HG02588 (cell line): ENCODE measurements at regions not wholly inside any gene's neighbourhood (a gene's known extent, or its start where the extent isn't known, plus 50 kb on each side); places are given as distances from the start of the nearest gene placed in this dataset.
"Not testable (repeated sequence)": the region's sequence is repeated elsewhere in the genome, so short reads cannot be mapped to it uniquely, and the experiment has no call there.

Experiments
- ATAC-seq: cut with Tn5 transposase; IDR thresholded peaks from one replicate; pipeline ENCODE4 v1.9.1; 2021; ENCODE audit warnings: mild to moderate bottlenecking, moderate library complexity; ENCODE audit not compliant: unreplicated experiment

DNA sequence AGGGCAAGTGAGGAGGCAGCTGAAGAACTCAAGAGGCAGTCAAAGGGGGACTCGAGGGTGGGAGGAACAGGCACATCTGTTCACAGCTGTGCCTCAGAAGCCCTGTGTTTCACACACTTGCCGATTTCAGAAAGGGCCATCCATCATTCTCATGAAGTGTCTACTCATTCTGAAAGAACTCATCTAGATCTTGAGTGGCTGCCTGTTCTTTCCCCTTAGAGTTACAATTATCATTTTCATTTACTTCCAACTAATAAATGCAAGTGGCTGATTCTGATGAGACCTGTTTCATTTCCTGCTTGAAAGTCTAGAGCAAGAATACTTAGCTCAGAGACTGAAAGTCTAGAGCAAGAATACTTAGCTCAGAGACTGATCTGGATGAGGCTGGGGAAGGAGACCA lies 1145.1 kb downstream of the UQCRFS1 start:
- ATAC-seq, result no peak

DNA sequence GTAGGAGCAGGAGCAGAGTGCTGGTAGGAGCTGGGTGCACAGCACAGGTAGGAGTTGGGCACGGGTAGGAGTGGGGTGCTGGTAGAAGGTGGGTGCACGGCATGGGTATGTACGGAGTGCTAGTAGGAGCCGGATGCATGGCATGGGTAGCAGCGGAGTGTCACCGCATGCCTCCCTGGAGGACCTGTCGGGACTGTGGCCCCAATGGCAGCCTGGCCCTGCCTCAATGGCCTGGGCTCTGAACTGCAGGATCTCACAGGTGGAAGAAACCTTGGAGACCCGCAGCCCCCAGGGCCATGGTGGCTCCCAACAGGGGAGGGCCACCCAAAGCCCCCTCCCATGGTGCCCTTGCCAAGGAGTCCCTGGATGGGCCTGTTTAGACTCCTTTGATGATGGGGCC lies 1146.0 kb downstream of the UQCRFS1 start:
- ATAC-seq, result no peak

DNA sequence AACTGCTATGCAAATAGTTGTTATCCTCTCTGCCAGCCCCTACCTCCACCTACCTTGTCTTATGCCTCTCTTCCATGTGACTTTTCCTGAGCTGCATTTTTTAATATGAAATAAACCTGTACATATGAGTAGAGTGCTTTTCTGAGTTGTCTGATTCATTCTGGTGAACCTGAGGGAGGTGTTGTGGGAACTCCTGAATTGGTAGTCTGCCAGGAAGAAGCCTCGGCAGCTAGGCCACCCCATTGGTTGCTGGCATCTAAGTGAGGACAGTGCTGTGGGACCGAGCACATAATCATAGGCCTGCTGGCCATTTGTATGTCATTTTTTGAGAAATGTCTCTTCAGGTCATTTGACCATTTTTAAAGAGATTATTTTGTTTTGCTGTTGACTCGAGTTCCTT lies 1146.8 kb downstream of the UQCRFS1 start:
- no peak for ATAC-seq

DNA sequence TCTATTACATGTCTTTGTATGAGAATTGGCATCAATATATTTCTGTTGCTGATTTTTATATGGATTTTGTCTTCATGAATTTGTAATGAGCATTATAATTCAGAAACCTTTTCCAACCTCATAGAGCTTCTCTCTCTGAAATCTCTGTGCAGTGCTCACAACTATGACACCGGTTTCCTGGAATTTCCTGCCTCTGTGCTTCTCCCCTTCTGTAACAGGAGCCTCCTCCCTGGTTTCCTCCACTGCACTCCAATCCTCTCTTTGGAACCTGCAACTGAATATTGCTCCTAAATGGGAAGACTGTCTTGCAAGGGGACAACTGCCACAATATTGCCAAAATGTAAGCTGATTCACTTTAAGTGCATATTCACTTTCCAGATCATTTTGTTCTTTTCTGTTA lies 1147.9 kb downstream of the UQCRFS1 start:
- ATAC-seq, result no peak

DNA sequence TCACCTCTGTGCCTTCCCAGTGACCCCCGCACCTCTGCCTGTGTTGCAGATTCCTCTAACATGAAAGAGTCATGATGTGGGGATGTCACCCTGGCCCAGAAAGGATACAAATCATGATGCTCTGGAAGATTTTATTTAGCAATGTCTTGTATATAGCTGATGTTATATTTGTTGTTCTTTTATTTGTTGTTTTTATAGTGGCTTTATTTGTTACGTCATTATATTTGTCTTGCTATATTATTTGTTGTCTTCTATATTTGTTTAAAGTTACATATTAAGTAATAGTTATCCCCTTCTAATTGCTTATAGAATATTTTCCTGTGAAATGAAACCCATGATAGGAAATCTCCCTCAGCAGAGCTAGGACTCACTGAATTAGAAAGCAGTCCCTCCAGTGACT lies 1149.2 kb downstream of the UQCRFS1 start:
- no peak for ATAC-seq

DNA sequence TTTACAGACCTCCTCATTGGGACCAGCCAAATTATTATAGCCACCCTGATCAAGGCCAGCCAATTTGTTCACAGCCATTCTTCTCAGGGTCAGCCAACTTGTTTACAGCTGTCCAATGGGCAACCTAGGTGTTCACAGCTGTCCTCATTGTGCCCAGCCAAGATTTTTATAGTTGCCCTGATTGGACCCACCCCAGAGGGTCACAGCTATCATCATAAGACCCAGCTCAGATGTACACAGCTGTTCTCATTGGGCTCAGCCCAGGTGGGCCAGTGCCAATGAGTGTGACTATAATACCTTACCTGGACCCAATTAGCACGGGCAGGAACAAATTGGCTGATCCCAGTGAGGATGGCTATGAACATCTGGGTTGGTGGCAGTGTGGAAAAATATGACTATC lies 1151.8 kb downstream of the UQCRFS1 start:
- ATAC-seq, result no peak

DNA sequence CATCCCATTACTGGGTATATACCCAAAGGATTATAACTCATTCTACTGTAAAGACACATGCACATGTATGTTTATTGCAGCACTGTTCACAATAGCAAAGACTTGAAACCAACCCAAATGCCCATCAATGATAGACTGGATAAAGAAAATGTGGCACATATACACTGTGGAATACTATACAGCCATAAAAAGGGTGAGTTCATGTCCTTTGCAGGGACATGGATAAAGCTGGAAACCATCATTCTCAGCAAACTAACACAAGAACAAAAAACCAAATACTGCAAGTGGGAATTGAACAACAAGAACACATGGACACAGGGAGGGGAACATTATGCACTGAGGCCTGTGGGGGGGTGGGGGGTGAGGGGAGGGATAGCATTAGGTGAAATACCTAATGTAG lies 1155.9 kb downstream of the UQCRFS1 start:
- ATAC-seq, result not testable (repeated sequence)

DNA sequence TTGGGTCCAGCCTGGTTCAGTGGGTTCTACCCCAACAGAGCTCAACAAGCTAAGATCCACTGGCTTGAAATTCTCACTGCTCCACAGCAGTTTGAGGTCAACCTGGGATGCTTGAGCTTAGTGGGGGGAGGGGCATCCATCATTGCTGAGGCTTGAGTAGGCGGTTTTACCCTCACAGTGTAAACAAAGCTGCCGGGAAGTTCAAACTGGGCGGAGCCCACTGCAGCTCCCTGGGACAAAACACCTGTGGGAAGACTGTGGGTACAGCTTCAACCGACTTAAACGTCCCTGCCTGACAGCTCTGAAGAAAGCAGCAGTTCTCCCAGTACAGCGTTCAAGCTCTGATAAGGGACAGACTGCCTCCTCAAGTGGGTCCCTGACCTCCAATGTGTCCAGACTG lies 1161.9 kb downstream of the UQCRFS1 start:
- no peak for ATAC-seq

DNA sequence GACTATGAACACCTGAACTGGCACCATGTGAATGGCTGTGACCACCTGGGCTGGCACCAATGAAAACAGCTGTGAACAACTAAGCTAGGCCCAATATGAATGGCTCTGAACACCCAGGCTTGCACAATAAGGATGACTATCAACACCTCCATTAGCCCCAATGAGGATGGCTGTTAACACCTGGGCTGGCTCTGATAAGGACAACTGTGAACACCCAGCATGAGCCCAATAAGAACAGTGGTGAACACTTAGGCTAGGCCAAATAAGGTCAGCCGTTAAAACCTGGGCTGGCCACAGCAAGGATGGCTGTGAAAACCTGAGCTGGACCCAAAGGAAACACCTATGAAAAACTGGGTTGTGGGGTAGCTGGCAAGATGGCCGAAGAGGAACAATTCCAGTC lies 1163.1 kb downstream of the UQCRFS1 start:
- ATAC-seq, result no peak

DNA sequence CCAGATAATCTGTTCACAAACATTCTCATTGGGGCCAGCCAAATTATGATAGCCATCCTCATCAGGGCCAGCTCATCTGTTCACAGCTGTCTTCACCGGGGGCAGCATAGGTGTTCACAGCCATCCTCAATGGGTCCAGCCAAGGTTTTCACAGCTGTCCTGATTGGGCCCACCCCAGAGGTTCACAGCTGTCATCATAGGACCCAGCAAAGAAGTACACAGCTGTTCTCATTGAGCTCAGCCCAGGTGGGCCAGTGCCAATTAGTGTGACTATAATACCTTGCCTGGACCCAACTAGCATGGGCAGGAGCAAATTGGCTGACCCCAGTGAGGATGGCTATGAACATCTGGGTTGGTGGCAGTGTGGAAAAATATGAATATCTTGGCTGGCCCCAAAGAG lies 1166.0 kb downstream of the UQCRFS1 start:
- ATAC-seq, result no peak

DNA sequence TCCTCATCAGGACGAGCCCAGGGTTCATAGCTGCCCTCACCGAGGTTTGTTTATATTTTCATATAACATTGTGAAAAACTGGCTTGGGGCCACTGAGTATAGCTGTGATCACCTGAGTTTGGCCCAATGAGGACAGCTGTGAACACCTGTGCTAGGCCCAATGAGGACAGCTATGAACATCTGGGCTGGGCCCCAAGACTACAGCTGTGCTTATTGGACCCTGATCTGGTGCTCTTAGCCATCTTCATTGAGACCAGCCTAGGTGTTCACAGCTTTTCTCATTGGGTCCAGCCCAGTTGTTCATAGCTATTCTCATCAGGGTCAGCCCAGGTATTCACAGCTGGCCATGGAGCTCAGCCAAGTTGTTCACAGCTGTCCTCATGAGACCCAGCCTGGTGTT lies 1167.3 kb downstream of the UQCRFS1 start:
- ATAC-seq, result no peak

DNA sequence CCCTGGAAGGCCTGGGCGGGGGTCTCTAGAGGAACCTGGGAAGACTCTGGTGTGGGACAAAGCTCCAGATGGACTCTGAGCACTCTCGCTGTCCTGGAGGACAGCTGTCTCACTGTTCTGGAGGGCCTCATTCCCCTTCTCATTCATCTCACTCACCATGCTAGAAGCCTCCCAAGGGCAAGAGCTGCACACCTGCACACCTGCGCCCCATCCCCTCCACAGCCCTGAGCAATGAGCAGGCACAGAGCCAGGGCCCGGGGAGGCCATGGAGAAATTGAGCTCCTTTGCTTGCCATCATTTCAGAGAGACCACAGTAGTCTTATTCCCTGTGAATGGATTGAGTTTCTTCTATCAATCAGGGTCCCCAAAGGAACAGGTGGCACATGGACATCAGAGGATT lies 1168.5 kb downstream of the UQCRFS1 start:
- ATAC-seq, result no peak

DNA sequence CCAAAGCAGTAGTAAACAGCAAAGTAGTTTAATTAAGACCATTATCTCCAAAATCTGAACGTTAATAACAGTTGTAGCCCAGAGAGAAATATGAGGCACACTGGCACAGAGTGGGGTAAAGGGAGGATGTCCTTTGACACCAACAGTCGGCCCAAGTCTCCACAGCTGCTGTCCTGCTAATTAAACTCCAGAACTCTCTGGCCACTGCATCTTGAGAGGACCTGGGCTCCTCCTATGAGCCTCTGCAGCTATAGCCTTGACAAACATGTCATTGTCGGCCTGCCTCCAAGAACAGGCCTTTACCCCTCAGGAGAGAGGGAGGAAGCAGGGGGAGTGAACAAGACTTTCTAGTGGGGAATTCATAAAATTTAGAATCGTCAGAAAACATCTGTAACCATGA lies 1170.4 kb downstream of the UQCRFS1 start:
- no peak for ATAC-seq

DNA sequence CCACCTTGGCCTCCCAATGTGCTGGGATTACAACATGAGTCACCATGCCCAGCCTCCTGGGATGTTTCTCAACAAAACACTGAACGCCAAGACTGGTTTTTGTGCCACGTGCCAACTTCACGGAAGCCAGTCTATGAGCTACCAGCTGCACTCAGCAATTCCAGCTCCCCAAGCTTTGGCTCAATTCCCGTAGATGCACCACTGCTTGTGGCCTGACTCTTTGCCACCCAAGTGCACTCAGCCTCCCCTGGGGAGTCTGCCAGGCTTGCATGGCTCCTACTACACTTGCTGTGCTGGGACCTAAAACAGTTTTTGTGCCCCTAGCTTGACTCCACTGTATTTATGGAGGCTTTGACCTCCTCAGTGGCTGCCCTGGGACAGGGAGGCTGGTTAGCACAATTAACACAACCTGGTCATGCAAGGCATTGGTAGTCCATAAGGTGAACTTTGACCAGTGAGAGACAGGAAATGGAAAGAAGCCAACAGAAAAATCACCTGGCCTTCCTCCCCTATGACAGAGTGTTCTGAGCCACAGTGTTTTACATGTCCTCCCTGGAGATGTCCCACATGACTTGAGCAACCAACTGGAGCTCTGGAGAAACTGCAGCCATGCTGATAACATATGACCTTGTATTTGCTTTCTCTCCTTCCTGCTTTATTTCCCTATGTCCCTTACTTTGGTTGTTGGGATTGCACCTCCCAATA lies 1173.1 kb downstream of the UQCRFS1 start:
- no peak for ATAC-seq

DNA sequence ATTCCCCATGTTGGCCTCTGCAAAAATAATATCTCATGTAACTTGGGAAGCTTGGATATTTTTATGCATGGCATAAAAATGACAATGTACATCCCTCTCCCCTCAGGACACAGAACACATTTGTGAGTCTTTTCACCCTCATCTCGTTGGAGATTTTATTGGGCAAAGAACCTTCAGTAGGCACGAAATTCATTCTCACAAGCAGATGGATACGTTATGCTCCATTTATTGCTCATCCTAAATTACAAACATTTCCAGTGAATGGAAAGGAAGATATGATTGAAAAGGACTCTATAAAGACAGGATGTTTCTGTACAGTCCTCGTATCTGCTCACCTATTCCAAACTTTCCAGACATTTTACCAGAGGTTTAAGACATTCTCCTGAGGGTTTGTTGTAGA lies 1175.8 kb downstream of the UQCRFS1 start:
- ATAC-seq, result no peak

DNA sequence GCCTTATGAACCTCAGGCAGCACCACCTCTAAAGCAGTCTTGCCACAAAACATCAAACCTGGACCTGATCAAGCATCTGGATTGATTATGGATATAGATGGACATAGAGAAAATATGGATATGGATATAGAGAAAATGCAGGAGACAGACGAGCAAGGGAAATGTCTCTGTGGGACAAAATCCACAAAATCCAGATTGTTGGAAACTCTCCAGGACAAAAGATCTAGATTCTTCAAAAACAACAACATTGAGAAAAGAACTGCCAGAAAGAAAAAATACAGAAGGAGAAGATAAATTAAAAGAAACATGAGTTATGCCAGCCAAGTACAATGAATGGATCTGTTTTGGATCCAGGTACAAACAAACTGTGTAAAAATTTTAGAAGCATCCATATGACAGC lies 1176.5 kb downstream of the UQCRFS1 start:
- ATAC-seq, result no peak

DNA sequence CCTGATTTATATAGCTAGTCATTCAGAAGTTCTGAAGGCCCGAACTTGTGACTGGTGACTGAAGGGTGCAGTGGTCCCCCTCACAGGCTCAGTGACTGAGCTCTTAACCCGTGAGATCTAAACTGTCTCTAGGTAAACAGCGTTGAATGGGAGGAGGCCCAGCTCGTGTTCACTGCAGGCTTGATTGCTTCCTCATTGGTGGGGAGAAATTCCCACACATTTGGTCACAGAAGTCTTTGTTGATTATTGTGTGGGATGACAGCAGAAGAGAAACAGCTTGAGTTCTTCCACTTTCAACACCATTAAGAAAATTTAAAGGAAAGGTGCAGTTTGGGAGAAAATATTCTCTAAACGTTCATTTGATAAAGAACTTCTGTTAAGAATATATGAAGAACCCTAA lies 1178.0 kb downstream of the UQCRFS1 start:
- ATAC-seq, result no peak

DNA sequence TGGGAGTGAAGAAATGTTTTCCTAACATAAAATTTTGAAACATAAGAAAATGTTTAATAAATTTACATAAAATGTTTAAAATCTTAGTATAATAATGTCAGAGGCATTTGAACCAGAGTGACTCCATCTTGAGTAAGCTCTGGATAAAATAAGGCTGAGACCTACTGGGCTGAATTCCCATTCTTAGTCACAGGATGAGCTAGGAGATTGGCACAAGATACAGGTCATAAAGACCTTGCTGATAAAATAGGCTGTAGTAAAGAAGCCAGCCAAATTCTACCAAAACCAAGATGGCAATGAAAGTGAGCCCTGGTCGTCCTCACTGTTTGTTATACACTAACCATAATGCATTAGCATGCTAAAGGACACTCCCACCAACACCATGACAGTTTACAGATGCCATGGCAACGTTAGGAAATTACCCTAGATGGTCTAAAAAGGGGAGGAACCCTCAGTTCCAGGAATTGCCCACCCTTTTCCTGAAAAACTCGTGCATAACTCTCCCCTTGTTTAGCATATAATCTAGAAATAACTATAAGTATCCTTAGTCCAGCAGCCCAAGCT lies 1184.0 kb downstream of the UQCRFS1 start:
- ATAC-seq, result no peak

DNA sequence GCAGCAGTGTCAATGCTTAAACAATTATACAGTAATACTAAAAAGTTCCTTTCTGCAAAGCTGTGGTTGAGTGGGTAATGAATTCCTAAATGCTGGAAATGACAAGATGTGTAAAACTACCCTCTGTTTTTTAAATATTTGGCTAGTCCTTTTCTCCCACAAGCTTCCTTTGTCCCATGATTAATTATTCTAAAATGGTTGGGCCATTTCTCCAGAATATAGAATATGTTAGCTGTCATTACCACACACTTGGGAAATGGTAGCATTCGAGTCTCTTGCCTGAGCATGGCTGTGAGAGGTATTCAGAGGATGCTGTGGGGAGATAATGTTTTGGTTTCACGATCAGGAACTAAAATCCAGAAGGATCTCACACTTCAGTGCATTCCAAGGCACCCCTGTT lies 1185.8 kb downstream of the UQCRFS1 start:
- ATAC-seq, result no peak

DNA sequence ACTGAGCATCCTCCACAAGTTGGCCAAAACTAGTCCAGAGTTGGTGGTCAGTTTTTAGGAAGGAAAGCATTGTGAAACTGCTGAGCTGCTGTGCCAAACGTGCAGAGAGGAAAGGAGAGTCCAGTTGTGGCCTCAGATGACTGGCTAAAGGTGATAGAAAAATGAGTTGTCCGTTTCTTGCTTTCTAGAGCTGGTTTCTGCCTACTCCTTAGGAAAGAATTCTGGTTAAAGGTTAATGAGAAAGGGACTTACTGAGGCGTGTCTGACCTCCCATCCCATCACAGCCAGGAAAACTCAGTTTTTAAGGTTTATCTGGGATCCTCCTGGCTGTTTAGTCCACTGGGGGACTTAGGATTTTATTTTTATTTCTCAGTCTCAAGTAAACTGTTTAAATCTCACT lies 1186.3 kb downstream of the UQCRFS1 start:
- no peak for ATAC-seq

DNA sequence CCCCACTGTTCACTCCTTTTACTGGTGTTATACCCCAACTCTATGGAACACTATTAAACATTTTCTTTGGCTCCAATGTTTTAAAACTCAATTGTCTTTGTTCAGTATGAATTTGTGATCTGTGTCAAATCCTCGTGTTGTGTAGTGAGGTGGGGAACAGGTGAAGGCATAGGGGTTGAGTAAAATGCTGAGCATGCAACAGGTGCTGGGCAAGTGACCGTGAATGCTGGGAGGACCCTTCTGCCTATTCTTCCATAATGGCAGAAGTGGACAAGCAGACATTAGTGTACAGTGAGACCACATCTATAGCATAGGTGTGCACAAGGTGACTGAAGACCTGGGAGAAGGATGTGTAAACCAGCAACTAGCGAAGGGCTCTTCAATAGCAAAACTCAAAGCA lies 1188.0 kb downstream of the UQCRFS1 start:
- no peak for ATAC-seq

DNA sequence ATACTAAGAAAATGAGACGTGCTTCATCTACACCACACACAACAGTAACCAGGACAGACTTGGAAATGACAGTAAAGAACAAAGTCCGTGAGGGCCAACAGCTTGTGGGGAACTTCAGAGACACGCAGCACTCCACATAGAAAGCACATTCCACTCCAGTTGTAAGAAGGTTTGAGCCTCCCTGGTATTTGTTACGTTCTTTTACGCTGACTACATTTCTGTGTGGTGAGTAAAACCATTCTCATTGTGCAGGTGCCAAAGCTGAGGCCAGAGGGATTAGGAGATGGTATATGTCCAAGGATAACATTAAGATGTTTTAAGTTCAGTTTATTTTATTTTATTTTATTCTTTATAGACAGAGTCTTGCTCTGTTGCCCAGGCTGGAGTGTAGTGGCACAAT lies 1189.9 kb downstream of the UQCRFS1 start:
- no peak for ATAC-seq

DNA sequence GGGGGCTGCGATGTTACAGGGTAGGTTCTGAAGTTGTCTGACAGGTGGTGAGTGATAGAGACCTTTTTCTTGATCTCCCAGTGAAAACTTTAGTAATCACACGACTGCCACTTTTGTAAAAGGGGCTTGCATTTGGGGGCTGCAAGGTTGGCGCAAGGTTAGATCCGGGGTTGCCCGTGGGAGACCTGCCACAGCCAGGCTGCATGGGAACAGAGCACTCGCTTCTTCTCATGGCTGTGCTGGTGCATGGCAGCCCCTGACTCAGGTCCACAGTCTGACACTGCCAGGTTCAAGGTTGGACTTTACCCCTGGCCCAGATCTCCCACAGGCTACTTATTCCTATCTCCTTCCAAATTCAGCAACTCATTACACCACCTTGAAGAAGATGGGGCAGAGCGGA lies 1190.4 kb downstream of the UQCRFS1 start:
- no peak for ATAC-seq
